Heart left ventricle (tissue), 16 donors: ENCODE measurements at regions not wholly inside any gene's neighbourhood (a gene's known extent, or its start where the extent isn't known, plus 50 kb on each side); places are given as distances from the start of the nearest gene placed in this dataset.
"Not testable (repeated sequence)": the region's sequence is repeated elsewhere in the genome, so short reads cannot be mapped to it uniquely, and the experiment has no call there.

ENCODE experiments used
- ATAC-seq, 4 donors: fragments of 200-7000 bp; cut with Tn5 transposase; one replicate each; pipeline ENCODE4 v1.9.1; 2020 to 2022; ENCODE audit warnings: moderate library complexity in 4 of 4, mild to moderate bottlenecking in 3 of 4, moderate number of reproducible peaks in 1 of 4
- DNase-seq, 5 donors: peaks; one replicate each; pipeline ENCODE4 v3.0.0-alpha.2; 2020
- H3K27ac ChIP-seq, 12 donors: fragments of 200-600 bp; sonication (generic) in 4 of 12; one replicate each; pipeline versions ENCODE4 v1.5.0 to v1.8.0; 2016 to 2022; ENCODE audit warnings: mild to moderate bottlenecking in 2 of 12
- H3K27me3 ChIP-seq, 9 donors: fragments of 200-600 bp; sonication (generic) in 2 of 9; one replicate each; pipeline versions ENCODE4 v1.5.1 to v1.8.0; 2016 to 2022; ENCODE audit warnings: mild to moderate bottlenecking in 3 of 9
- H3K36me3 ChIP-seq, 9 donors: fragments of 200-600 bp; sonication (generic) in 2 of 9; one replicate each; pipeline versions ENCODE4 v1.5.0 to v1.8.0; 2018 to 2022; ENCODE audit warnings: mild to moderate bottlenecking in 2 of 9
- H3K4me1 ChIP-seq, 12 donors: fragments of 200-600 bp; sonication (generic) in 4 of 12; one replicate each; pipeline versions ENCODE4 v1.5.0 to v1.8.0; 2016 to 2022; ENCODE audit warnings: mild to moderate bottlenecking in 3 of 12
- H3K4me3 ChIP-seq, 12 donors: fragments of 200-600 bp; sonication (generic) in 4 of 12; one replicate each; pipeline versions ENCODE4 v1.5.0 to v1.8.0; 2017 to 2022; ENCODE audit warnings: mild to moderate bottlenecking in 9 of 12, moderate library complexity in 4 of 12
- H3K9me3 ChIP-seq, 12 donors: fragments of 200-600 bp; sonication (generic) in 4 of 12; one replicate each; pipeline versions ENCODE4 v1.5.0 to v1.8.0; 2016 to 2022; ENCODE audit warnings: mild to moderate bottlenecking in 1 of 12
- CTCF ChIP-seq, 12 donors: fragments of 200-600 bp; sonication (generic) in 4 of 12; IDR thresholded peaks; one replicate each; pipeline versions ENCODE4 v1.5.0 to v1.8.0; 2018 to 2022; ENCODE audit warnings: antibody characterized with exemption in 12 of 12, mild to moderate bottlenecking in 5 of 12
- POLR2A ChIP-seq, 2 donors: fragments of 450-650 bp; IDR thresholded peaks; one replicate each; pipeline ENCODE4 v1.6.1; 2017; ENCODE audit warnings: antibody characterized with exemption in 2 of 2, mild to moderate bottlenecking in 2 of 2, moderate library complexity in 2 of 2
- WGBS, 4 donors: extraction: QIAGEN DNeasy Blood & Tissue Kit in 2 of 4; methylation state at CpG; one replicate each; pipeline versions ENCODE4 v1.1.5 to v1.1.7; 2013 to 2018; 5-methylcytosine and 5-hydroxymethylcytosine counted together
- intact Hi-C, 10 donors: fragments of 100-400 bp; cut with DNase I; formaldehyde crosslinking; loops; one replicate each; pipeline versions ENCODE4 v1.11.1 to v1.14.2; 2022
- donor health status: ischemic (EF 13 %, LVEDD 7.1; RV severe dilation, severe dysfunction).
- donor health status: healthy with polysubstance abuse.
- donor health status: DM: no; HTN: yes; CAD: no.
- donor health status: DM: no; HTN: no; CAD: no.
- donor health status: ischemic (EF 25% LVEDD 6.9; RV normal size, moderate dysfunction).
- donor health status: ischemic (EF 25% LVEDD 5.7; RV mildly dilated, moderate dysfunction).
- donor health status: healthy.
- donor health status: DM: yes; HTN: yes; CAD: no.
- donor health status: ischemic (EF 35%, LVEDD 5.7; RV mildly dilated, moderate dysfunction).
- donor health status: nonischemic (EF 11% LVEDD 7.7; RV severe dilation, severe dysfunction).
- donor health status: DM: yes; HTN: yes; CAD: no.
- donor health status: PGD.
- donor health status: ischemic (EF 29% LVEDD 5.4; RV normal size, mild dysfunction).
- donor health status: nonischemic (EF 23%, LVEDD 6.1; RV moderate dilation, normal function).

GRCh38 chr3:172579753-172580152 is 56.5 kb upstream of the TNFSF10 start:
- ATAC-seq, H3K27me3 ChIP-seq, H3K36me3 ChIP-seq, intact Hi-C loops, DNase-seq, H3K4me3 ChIP-seq, H3K9me3 ChIP-seq: not testable (repeated sequence)
- Histone ChIP-seq H3K4me1 (peaks cover 0 to 50% (median 19%) of the 10 kb centered on the region in 12 donors), H3K27ac (peak overlapping the region; percentile 9 to 92 (median 77))
- 90 to 94% (median 91%) methylated on average over 3 of the region's 3 CpGs for WGBS, 4 donors

GRCh38 chr3:172578714-172579113 is 55.5 kb upstream of the TNFSF10 start:
- ATAC-seq, intact Hi-C loops, H3K36me3 ChIP-seq, DNase-seq, H3K9me3 ChIP-seq, H3K4me3 ChIP-seq, H3K27me3 ChIP-seq: not testable (repeated sequence)
- Histone ChIP-seq H3K4me1 (peaks cover 0 to 48% (median 19%) of the 10 kb centered on the region in 12 donors), H3K27ac (peak overlapping the region in 2 of 12 donors; percentile 85 to 92)
- WGBS, 4 donors = 86 to 97% (median 93%) methylated on average over 1 of the region's 1 CpG

- no peak overlapping the region for H3K4me3 ChIP-seq
- ATAC-seq = no peak
- no peaks in the 10 kb centered on the region for H3K27me3 ChIP-seq
- no peaks in the 10 kb centered on the region for H3K36me3 ChIP-seq
- WGBS, 4 donors = 43 to 62% (median 53%) methylated on average over 2 of the region's 2 CpGs
- intact Hi-C loops = no loop called here
- peaks cover 0 to 48% (median 19%) of the 10 kb centered on the region in 12 donors for H3K4me1 ChIP-seq
- no peak for TF ChIP-seq CTCF (IDR thresholded peaks at IDR 0.05)
- no peak for TF ChIP-seq POLR2A (IDR thresholded peaks at IDR 0.05)
- peaks cover 0 to 3% (median 0%) of the 10 kb centered on the region in 12 donors for H3K9me3 ChIP-seq
- no peak for DNase-seq
- peak overlapping the region in 1 of 12 donors; percentile 92 for H3K27ac ChIP-seq
These were observed 54.8 kb upstream of the TNFSF10 start for GRCh38 chr3:172577987-172578570.

GRCh38 chr3:172575375-172575774 is 52.1 kb upstream of the TNFSF10 start:
- peaks cover 0 to 17% (median 0%) of the 10 kb centered on the region in 12 donors for H3K9me3 ChIP-seq
- no peaks in the 10 kb centered on the region for H3K27me3 ChIP-seq
- H3K27ac ChIP-seq = no peak overlapping the region
- H3K36me3 ChIP-seq = no peaks in the 10 kb centered on the region
- TF ChIP-seq CTCF (IDR thresholded peaks at IDR 0.05) (no peak), POLR2A (IDR thresholded peaks at IDR 0.05) (no peak)
- no peak overlapping the region for H3K4me3 ChIP-seq
- ATAC-seq (no peak), DNase-seq (no peak)
- intact Hi-C loops = no loop called here
- H3K4me1 ChIP-seq = peaks cover 0 to 32% (median 8%) of the 10 kb centered on the region in 12 donors
- 71 to 78% (median 72%) methylated on average over 2 of the region's 2 CpGs for WGBS, 4 donors

- Histone ChIP-seq H3K27me3 (no peaks in the 10 kb centered on the region), H3K36me3 (no peaks in the 10 kb centered on the region), H3K4me1 (peaks cover 0 to 23% (median 0%) of the 10 kb centered on the region in 12 donors), H3K4me3 (no peak overlapping the region), H3K27ac (no peak overlapping the region), H3K9me3 (peaks cover 0 to 17% (median 0%) of the 10 kb centered on the region in 12 donors)
- ATAC-seq (no peak), DNase-seq (no peak)
- no peak for TF ChIP-seq CTCF (IDR thresholded peaks at IDR 0.05)
- TF ChIP-seq POLR2A (IDR thresholded peaks at IDR 0.05) = no peak
- 90 to 98% (median 97%) methylated on average over 1 of the region's 1 CpG for WGBS, 4 donors
- intact Hi-C loops = no loop called here
These were observed 50.2 kb upstream of the TNFSF10 start for GRCh38 chr3:172573422-172573821.
